WERI-Rb-1 (cell line): ENCODE measurements at regions not wholly inside any gene's neighbourhood (a gene's known extent, or its start where the extent isn't known, plus 50 kb on each side); places are given as distances from the start of the nearest gene placed in this dataset.

Experiments used
- DNase-seq: peaks from one replicate; pipeline ENCODE4 v3.0.0-alpha.2; 2020
- H3K27ac ChIP-seq: fragments of 250-450 bp; sonication (Bioruptor Pico); 2 replicates; pipeline ENCODE4 v1.5.1; 2020; ENCODE audit warnings: mild to moderate bottlenecking, moderate library complexity
- H3K27me3 ChIP-seq: fragments of 250-450 bp; sonication (Bioruptor Pico); 2 replicates; pipeline ENCODE4 v1.5.1; 2021; ENCODE audit warnings: mild to moderate bottlenecking, low read depth, moderate library complexity; ENCODE audit not compliant: insufficient read depth, severe bottlenecking
- H3K36me3 ChIP-seq: fragments of 250-450 bp; sonication (Bioruptor Pico); 2 replicates; pipeline ENCODE4 v1.5.1; 2020; ENCODE audit warnings: mild to moderate bottlenecking, moderate library complexity
- H3K4me3 ChIP-seq: 2 replicates; pipeline ENCODE4 v1.5.1; 2011; ENCODE audit warnings: low read depth, mild to moderate bottlenecking, control low read depth, low read length
- H3K9me3 ChIP-seq: fragments of 250-450 bp; sonication (Bioruptor Pico); 2 replicates; pipeline ENCODE4 v1.5.1; 2021; ENCODE audit warnings: mild to moderate bottlenecking, moderate library complexity; ENCODE audit not compliant: severe bottlenecking
- CTCF ChIP-seq: IDR thresholded peaks from 2 replicates; pipeline ENCODE4 v1.5.1; 2011; ENCODE audit warnings: low read depth, mild to moderate bottlenecking, control low read depth, inconsistent platforms, low read length

DNA sequence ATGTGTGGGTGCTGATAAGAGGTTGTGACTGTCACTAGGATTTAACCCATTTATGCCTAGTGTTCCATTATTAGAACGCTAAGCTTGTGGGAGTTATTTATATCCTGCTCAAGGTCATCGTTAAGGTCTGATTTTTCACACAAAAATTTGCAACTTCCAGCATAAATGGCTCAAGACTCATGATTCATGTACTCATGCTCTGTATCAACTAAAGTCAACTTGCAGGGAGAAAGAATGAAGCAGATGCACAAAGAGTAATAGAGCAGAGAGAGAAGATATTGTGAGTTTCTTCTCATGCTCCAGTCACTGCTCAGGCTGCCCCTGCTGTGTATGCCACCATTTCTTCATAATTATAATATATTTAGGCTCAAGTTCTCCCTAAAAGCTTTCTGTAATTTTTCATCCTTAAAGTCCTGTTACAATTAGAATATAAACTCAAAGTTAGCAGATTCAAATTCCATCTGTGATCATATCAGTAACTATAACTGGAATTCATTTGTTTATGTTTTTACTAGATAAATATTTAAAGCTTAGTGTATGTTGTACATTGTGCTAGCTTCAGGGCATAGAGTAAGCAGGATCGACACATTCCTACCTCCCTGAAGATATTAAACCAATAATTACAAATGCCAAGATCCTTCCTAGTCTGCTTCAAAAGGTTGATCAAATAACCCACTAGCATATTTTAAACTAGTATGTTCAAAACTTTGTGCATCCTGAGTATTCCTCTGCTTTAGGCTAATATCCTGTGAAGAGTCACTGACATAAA is 136.7 kb downstream of the NUDT12 start:
- Histone ChIP-seq H3K36me3 (no peaks in the 10 kb centered on the region), H3K27ac (no peak overlapping the region), H3K27me3 (no peaks in the 10 kb centered on the region), H3K4me3 (no peak overlapping the region), H3K9me3 (no peaks in the 10 kb centered on the region)
- no peak for TF ChIP-seq CTCF
- DNase-seq: no peak

- Histone ChIP-seq H3K36me3 (no peaks in the 10 kb centered on the region), H3K27me3 (no peaks in the 10 kb centered on the region), H3K4me3 (no peak overlapping the region), H3K27ac (no peak overlapping the region), H3K9me3 (no peaks in the 10 kb centered on the region)
- DNase-seq: no peak
- no peak for TF ChIP-seq CTCF
Measured at GRCh38 chr5:103424453-103425205, 138.0 kb downstream of the NUDT12 start.

DNA sequence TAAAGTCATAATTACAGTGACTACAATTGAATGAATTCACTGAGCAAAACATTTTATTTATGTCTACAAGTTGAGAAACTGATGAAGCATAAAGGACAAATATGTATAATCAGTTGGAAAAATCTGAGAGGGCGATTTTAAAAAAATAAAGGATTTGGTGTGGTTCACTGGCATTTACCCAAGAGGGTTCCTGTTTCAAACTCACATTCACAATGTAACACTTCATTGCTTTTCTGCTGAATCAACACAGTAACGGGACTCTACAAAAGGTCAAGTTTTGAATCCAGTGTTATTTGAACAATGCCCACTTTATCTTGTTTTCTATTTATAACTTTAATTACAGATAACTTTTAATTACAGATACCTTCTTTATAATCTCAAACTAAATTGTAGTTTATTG is 138.6 kb downstream of the NUDT12 start:
- Histone ChIP-seq H3K9me3 (no peaks in the 10 kb centered on the region), H3K36me3 (no peaks in the 10 kb centered on the region), H3K4me3 (no peak overlapping the region), H3K27me3 (no peaks in the 10 kb centered on the region), H3K27ac (no peak overlapping the region)
- DNase-seq: no peak
- no peak for TF ChIP-seq CTCF

- H3K36me3 ChIP-seq: no peaks in the 10 kb centered on the region
- TF ChIP-seq CTCF: no peak
- H3K9me3 ChIP-seq: no peaks in the 10 kb centered on the region
- H3K4me3 ChIP-seq: no peak overlapping the region
- no peaks in the 10 kb centered on the region for H3K27me3 ChIP-seq
- DNase-seq: no peak
- no peak overlapping the region for H3K27ac ChIP-seq
Measured at GRCh38 chr5:103422756-103423155, 139.8 kb downstream of the NUDT12 start.

DNA sequence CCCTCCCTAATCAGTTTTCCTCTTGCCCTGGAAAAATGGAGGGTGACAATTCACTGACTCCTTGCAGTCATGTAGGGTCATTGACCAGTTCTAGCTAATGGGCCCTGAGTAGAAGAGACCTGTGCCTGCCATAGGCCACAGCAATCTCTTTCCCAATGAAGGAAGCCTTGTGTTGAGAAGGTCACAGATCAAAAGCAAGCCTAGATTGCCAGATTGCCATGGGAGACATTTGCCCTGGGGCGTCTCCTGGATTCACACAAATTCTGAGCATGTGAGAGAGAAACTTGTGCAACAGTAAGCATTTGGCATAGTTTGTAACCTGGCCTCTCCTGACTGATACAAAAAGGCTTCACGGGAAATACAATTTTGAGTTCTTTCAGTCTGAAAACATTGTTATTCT is 148.0 kb downstream of the NUDT12 start:
- no peak overlapping the region for H3K4me3 ChIP-seq
- TF ChIP-seq CTCF: no peak
- DNase-seq: no peak
- H3K36me3 ChIP-seq: no peaks in the 10 kb centered on the region
- no peaks in the 10 kb centered on the region for H3K9me3 ChIP-seq
- H3K27me3 ChIP-seq: no peaks in the 10 kb centered on the region
- H3K27ac ChIP-seq: no peak overlapping the region

GRCh38 chr5:103411711-103412110 is 150.9 kb downstream of the NUDT12 start:
- TF ChIP-seq CTCF: no peak
- Histone ChIP-seq H3K9me3 (no peaks in the 10 kb centered on the region), H3K27ac (no peak overlapping the region), H3K36me3 (no peaks in the 10 kb centered on the region), H3K4me3 (no peak overlapping the region), H3K27me3 (no peaks in the 10 kb centered on the region)
- DNase-seq: no peak
